B cell (primary cell): ENCODE measurements at regions not wholly inside any gene's neighbourhood (a gene's known extent, or its start where the extent isn't known, plus 50 kb on each side); places are given as distances from the start of the nearest gene placed in this dataset.

Experiments used
- ATAC-seq: fragments of 200-7000 bp; cut with Tn5 transposase; one replicate; pipeline ENCODE4 v1.10.0; 2021; ENCODE audit warnings: low read depth, mild to moderate bottlenecking, moderate number of reproducible peaks, moderate library complexity
- CTCF ChIA-PET: fragments of 350-600 bp; sonication (Branson Sonifier 250); formaldehyde crosslinking; loops from one replicate; lab custom pipeline; 2021; ENCODE audit warnings: antibody characterized with exemption, inconsistent platforms; lab: Charles Lee
- POLR2A ChIA-PET: fragments of 350-600 bp; sonication (Branson Sonifier 250); formaldehyde crosslinking; loops from one replicate; lab custom pipeline; 2021; ENCODE audit warnings: antibody characterized with exemption; lab: Charles Lee
- DNase-seq: peaks from one replicate; pipeline ENCODE4 v3.0.0; 2013
- H2AFZ ChIP-seq: 2 replicates; pipeline ENCODE4 v1.6.1; 2012; ENCODE audit warnings: mild to moderate bottlenecking, low read depth, low read length; ENCODE audit not compliant: insufficient read depth, poor library complexity, severe bottlenecking
- H3K27ac ChIP-seq, 2 donors: 1 replicate in 1 of 2; 2 replicates in 1 of 2; pipeline ENCODE4 v1.5.1; 2012 to 2013; ENCODE audit warnings: low read length in 2 of 2, mild to moderate bottlenecking in 2 of 2, moderate library complexity in 1 of 2
- H3K27me3 ChIP-seq, 4 experiments: fragments of 200-600 bp in 1 of 4; sonication (generic) in 1 of 4; replicated peaks in 1 of 4; 1 replicate in 2 of 4; 2 replicates in 2 of 4; pipeline versions ENCODE4 v1.6.1 to v1.7.0; 2013 to 2016; ENCODE audit warnings: low read length in 3 of 4, mild to moderate bottlenecking in 2 of 4, mixed read lengths in 1 of 4, moderate library complexity in 1 of 4; ENCODE audit not compliant: insufficient read depth in 4 of 4, control insufficient read depth in 3 of 4; ENCODE audit errors: control extremely low read depth in 1 of 4
- H3K36me3 ChIP-seq, 2 experiments: replicated peaks in 1 of 2; 1 replicate in 1 of 2; 2 replicates in 1 of 2; pipeline versions ENCODE4 v1.6.1 to v1.7.1; 2013; ENCODE audit warnings: low read length in 1 of 2; ENCODE audit not compliant: insufficient read depth in 2 of 2, control insufficient read depth in 1 of 2; ENCODE audit errors: control extremely low read depth in 1 of 2, extremely low read depth in 1 of 2
- H3K4me1 ChIP-seq, 2 donors: fragments of 200-600 bp in 1 of 2; sonication (generic) in 1 of 2; 1 replicate in 1 of 2; 2 replicates in 1 of 2; pipeline versions ENCODE4 v1.5.1 to v1.6.1; 2013 to 2017; ENCODE audit warnings: low read length in 2 of 2; ENCODE audit not compliant: control insufficient read depth in 2 of 2, insufficient read depth in 2 of 2
- H3K4me2 ChIP-seq: replicated peaks from 2 replicates; pipeline ENCODE3; 2012; ENCODE audit warnings: mild to moderate bottlenecking, low read depth, low read length; ENCODE audit not compliant: poor library complexity, severe bottlenecking
- H3K4me3 ChIP-seq, 5 experiments: fragments of 200-600 bp in 1 of 5; sonication (generic) in 1 of 5; 1 replicate in 3 of 5; 2 replicates in 2 of 5; pipeline versions ENCODE4 v1.5.1 to v1.7.0; 2011 to 2016; ENCODE audit warnings: low read length in 4 of 5, mild to moderate bottlenecking in 4 of 5, low read depth in 2 of 5, control low read depth in 1 of 5, moderate library complexity in 1 of 5; ENCODE audit not compliant: insufficient read depth in 1 of 5; ENCODE audit errors: control extremely low read depth in 1 of 5, extremely low read depth in 1 of 5
- H3K79me2 ChIP-seq: fragments of 200-600 bp; sonication (generic); one replicate; pipeline ENCODE4 v1.6.0; 2016; ENCODE audit warnings: low read length; ENCODE audit not compliant: control insufficient read depth, insufficient read depth
- H3K9ac ChIP-seq: fragments of 200-600 bp; sonication (generic); 2 replicates; pipeline ENCODE4 v1.6.1; 2017; ENCODE audit warnings: mild to moderate bottlenecking, low read length, moderate library complexity
- H3K9me3 ChIP-seq, 3 donors: one replicate each; pipeline versions ENCODE4 v1.6.1 to v1.7.1; 2013; ENCODE audit warnings: low read length in 2 of 3; ENCODE audit not compliant: control insufficient read depth in 2 of 3, insufficient read depth in 1 of 3; ENCODE audit errors: control extremely low read depth in 1 of 3
- H4K20me1 ChIP-seq: 2 replicates; pipeline ENCODE4 v1.6.0; 2012; ENCODE audit warnings: mild to moderate bottlenecking, low read length; ENCODE audit not compliant: insufficient read depth, control insufficient read depth, poor library complexity, severe bottlenecking
- H3K27ac Mint-ChIP-seq: one replicate; pipeline ENCODE4 v1.8.0; 2021; ENCODE audit warnings: mixed read lengths
- H3K27me3 Mint-ChIP-seq: one replicate; pipeline ENCODE4 v1.8.0; 2021; ENCODE audit warnings: mixed read lengths
- H3K4me1 Mint-ChIP-seq: one replicate; pipeline ENCODE4 v1.8.0; 2021; ENCODE audit warnings: mixed read lengths
- H3K4me3 Mint-ChIP-seq: one replicate; pipeline ENCODE4 v1.8.0; 2021; ENCODE audit warnings: mixed read lengths
- H3K9me3 Mint-ChIP-seq: one replicate; pipeline ENCODE4 v1.8.0; 2022; ENCODE audit warnings: mixed read lengths; ENCODE audit not compliant: insufficient read depth
- CTCF ChIP-seq: fragments of 200-600 bp; IDR thresholded peaks from one replicate; pipeline ENCODE4 v1.8.0; 2022; ENCODE audit warnings: antibody characterized with exemption, mild to moderate bottlenecking
- EZH2 ChIP-seq: IDR thresholded peaks from 2 replicates; pipeline ENCODE4 v1.6.1; 2012; ENCODE audit warnings: borderline replicate concordance, low read depth, mild to moderate bottlenecking, moderate library complexity, low read length; ENCODE audit not compliant: insufficient read depth, poor library complexity, severe bottlenecking
- WGBS: methylation state at CpG from one replicate; pipeline ENCODE4 v1.1.5; 2013; ENCODE audit warnings: missing lambda C conversion rate; ENCODE audit not compliant: insufficient coverage; 5-methylcytosine and 5-hydroxymethylcytosine counted together
- intact Hi-C: fragments of 100-400 bp; cut with micrococcal nuclease; formaldehyde crosslinking; loops from one replicate; pipeline ENCODE4 v1.10.0; 2022

GRCh38 chr9:89811886-89812450 lies 207.2 kb downstream of the GADD45G start:
- Histone ChIP-seq H2AFZ (no peak overlapping the region), H3K9me3 (no peaks in the 10 kb centered on the region), H3K4me3 (no peak overlapping the region), H3K27ac (no peak overlapping the region), H3K4me1 (peaks cover 31 to 35% of the 10 kb centered on the region in 2 donors), H3K27me3 (no peaks in the 10 kb centered on the region), H4K20me1 (no peaks in the 10 kb centered on the region), H3K4me2 (no peak overlapping the region), H3K79me2 (no peaks in the 10 kb centered on the region), H3K36me3 (no peaks in the 10 kb centered on the region), H3K9ac (no peak overlapping the region)
- CTCF ChIA-PET = no interaction called here
- intact Hi-C loops = loop anchor here (10.0 kb wide), 2 partner anchors 67 to 207 kb away; partner anchors contain the start of gene GADD45G
- H3K4me1 Mint-ChIP-seq = peaks cover 37% of the 10 kb centered on the region
- WGBS = 90% methylated on average over 5 of the region's 10 CpGs
- POLR2A ChIA-PET = no interaction called here
- no peak overlapping the region for H3K4me3 Mint-ChIP-seq
- H3K27me3 Mint-ChIP-seq = no peaks in the 10 kb centered on the region
- no peak overlapping the region for H3K27ac Mint-ChIP-seq
- TF ChIP-seq CTCF (no peak), EZH2 (no peak)
- no peaks in the 10 kb centered on the region for H3K9me3 Mint-ChIP-seq
- no peak for ATAC-seq
- DNase-seq = no peak

GRCh38 chr9:89812556-89813181 lies 207.9 kb downstream of the GADD45G start:
- no peaks in the 10 kb centered on the region for H3K9me3 ChIP-seq
- CTCF ChIA-PET = no interaction called here
- Mint-ChIP-seq H3K27me3 (no peaks in the 10 kb centered on the region), H3K4me3 (no peak overlapping the region), H3K4me1 (peaks cover 41% of the 10 kb centered on the region), H3K9me3 (no peaks in the 10 kb centered on the region), H3K27ac (no peak overlapping the region)
- WGBS = 86% methylated on average over 9 of the region's 10 CpGs
- no peak overlapping the region for H3K27ac ChIP-seq
- H3K36me3 ChIP-seq = no peaks in the 10 kb centered on the region
- H3K4me2 ChIP-seq = no peak overlapping the region
- no peak overlapping the region for H2AFZ ChIP-seq
- no peaks in the 10 kb centered on the region for H3K79me2 ChIP-seq
- POLR2A ChIA-PET = no interaction called here
- no peaks in the 10 kb centered on the region for H4K20me1 ChIP-seq
- H3K9ac ChIP-seq = no peak overlapping the region
- ATAC-seq (no peak), DNase-seq (no peak)
- H3K4me3 ChIP-seq = no peak overlapping the region
- H3K4me1 ChIP-seq = peaks cover 31 to 36% of the 10 kb centered on the region in 2 donors
- TF ChIP-seq EZH2 (no peak), CTCF (no peak)
- H3K27me3 ChIP-seq = no peaks in the 10 kb centered on the region
- intact Hi-C loops = loop anchor here (10.0 kb wide), 2 partner anchors 68 to 208 kb away; partner anchors contain the start of gene GADD45G
